ENCODE measurements at regions not wholly inside any gene's neighbourhood (a gene's known extent, or its start where the extent isn't known, plus 50 kb on each side); places are given as distances from the start of the nearest gene placed in this dataset.

GRCh38 chr6:9628819-9629218 is 786.1 kb downstream of the TFAP2A start:
- no peaks in the 10 kb centered on the region for H3K4me1 Mint-ChIP-seq

GRCh38 chr6:9627916-9628315 is 787.0 kb downstream of the TFAP2A start:
- Mint-ChIP-seq H3K4me3 (no peak overlapping the region), H3K4me1 (no peaks in the 10 kb centered on the region), H3K9me3 (peaks cover 12 to 19% of the 10 kb centered on the region in 2 donors), H3K27ac (no peak overlapping the region), H3K27me3 (no peaks in the 10 kb centered on the region), H3K36me3 (no peaks in the 10 kb centered on the region)
- ATAC-seq (replicated peaks) (no peak), DNase-seq (no peak)

More at GRCh38 chr6:9628819-9629218, 786.1 kb downstream of the TFAP2A start:
- no peaks in the 10 kb centered on the region for H3K36me3 Mint-ChIP-seq
- DNase-seq: no peak
- no peaks in the 10 kb centered on the region for H3K27me3 Mint-ChIP-seq
- no peak overlapping the region for H3K4me3 Mint-ChIP-seq
- H3K27ac Mint-ChIP-seq: no peak overlapping the region
- no peak for ATAC-seq (replicated peaks)
- H3K9me3 Mint-ChIP-seq: peaks cover 9 to 16% of the 10 kb centered on the region in 2 donors

- Mint-ChIP-seq H3K27me3 (no peaks in the 10 kb centered on the region), H3K36me3 (no peaks in the 10 kb centered on the region), H3K4me3 (no peak overlapping the region), H3K4me1 (no peaks in the 10 kb centered on the region), H3K27ac (no peak overlapping the region), H3K9me3 (peaks cover 5 to 8% of the 10 kb centered on the region in 2 donors)
- no peak for ATAC-seq (replicated peaks)
- DNase-seq: no peak
Observed at GRCh38 chr6:9623985-9624384, 790.9 kb downstream of the TFAP2A start.

GRCh38 chr6:9623228-9623832 is 791.5 kb downstream of the TFAP2A start:
- DNase-seq (no peak), ATAC-seq (replicated peaks) (no peak)
- H3K27me3 Mint-ChIP-seq: no peaks in the 10 kb centered on the region
- no peak overlapping the region for H3K27ac Mint-ChIP-seq
- H3K4me1 Mint-ChIP-seq: no peaks in the 10 kb centered on the region
- H3K9me3 Mint-ChIP-seq: peaks cover 4 to 5% of the 10 kb centered on the region in 2 donors
- H3K36me3 Mint-ChIP-seq: no peaks in the 10 kb centered on the region
- no peak overlapping the region for H3K4me3 Mint-ChIP-seq

- ATAC-seq (replicated peaks) (no peak), DNase-seq (no peak)
- Mint-ChIP-seq H3K4me1 (no peaks in the 10 kb centered on the region), H3K27me3 (no peaks in the 10 kb centered on the region), H3K27ac (no peak overlapping the region), H3K4me3 (no peak overlapping the region), H3K9me3 (peaks cover 4% of the 10 kb centered on the region in 2 donors), H3K36me3 (no peaks in the 10 kb centered on the region)
Observed at GRCh38 chr6:9621276-9621675, 793.6 kb downstream of the TFAP2A start.

- ATAC-seq (replicated peaks) (no peak), DNase-seq (no peak)
- no peaks in the 10 kb centered on the region for H3K36me3 Mint-ChIP-seq
- H3K27ac Mint-ChIP-seq: no peak overlapping the region
- peaks cover 4 to 6% of the 10 kb centered on the region in 2 donors for H3K9me3 Mint-ChIP-seq
- no peaks in the 10 kb centered on the region for H3K4me1 Mint-ChIP-seq
- H3K27me3 Mint-ChIP-seq: no peaks in the 10 kb centered on the region
- no peak overlapping the region for H3K4me3 Mint-ChIP-seq
Observed at GRCh38 chr6:9620687-9621086, 794.2 kb downstream of the TFAP2A start.

GRCh38 chr6:9620263-9620662 is 794.6 kb downstream of the TFAP2A start:
- Mint-ChIP-seq H3K9me3 (peaks cover 4 to 6% of the 10 kb centered on the region in 2 donors), H3K27me3 (no peaks in the 10 kb centered on the region), H3K36me3 (no peaks in the 10 kb centered on the region), H3K4me1 (no peaks in the 10 kb centered on the region), H3K4me3 (no peak overlapping the region), H3K27ac (no peak overlapping the region)
- ATAC-seq (replicated peaks): no peak
- DNase-seq: no peak

- no peaks in the 10 kb centered on the region for H3K27me3 Mint-ChIP-seq
- H3K4me3 Mint-ChIP-seq: no peak overlapping the region
- no peak for ATAC-seq (replicated peaks)
- H3K27ac Mint-ChIP-seq: no peak overlapping the region
- no peaks in the 10 kb centered on the region for H3K36me3 Mint-ChIP-seq
- peaks cover 0 to 1% of the 10 kb centered on the region in 2 donors for H3K9me3 Mint-ChIP-seq
- no peaks in the 10 kb centered on the region for H3K4me1 Mint-ChIP-seq
- DNase-seq: no peak
Observed at GRCh38 chr6:9614778-9615177, 800.1 kb downstream of the TFAP2A start.

- no peaks in the 10 kb centered on the region for H3K36me3 Mint-ChIP-seq
- no peak overlapping the region for H3K4me3 Mint-ChIP-seq
- no peak for ATAC-seq (replicated peaks)
- no peaks in the 10 kb centered on the region for H3K27me3 Mint-ChIP-seq
- peaks cover 0 to 1% of the 10 kb centered on the region in 2 donors for H3K9me3 Mint-ChIP-seq
- no peaks in the 10 kb centered on the region for H3K4me1 Mint-ChIP-seq
- no peak overlapping the region for H3K27ac Mint-ChIP-seq
- DNase-seq: no peak
Observed at GRCh38 chr6:9612489-9612888, 802.4 kb downstream of the TFAP2A start.

- no peak overlapping the region for H3K4me3 Mint-ChIP-seq
- DNase-seq (no peak), ATAC-seq (replicated peaks) (no peak)
- H3K4me1 Mint-ChIP-seq: no peaks in the 10 kb centered on the region
- no peaks in the 10 kb centered on the region for H3K27me3 Mint-ChIP-seq
- H3K9me3 Mint-ChIP-seq: peaks cover 0 to 1% of the 10 kb centered on the region in 2 donors
- H3K27ac Mint-ChIP-seq: no peak overlapping the region
- H3K36me3 Mint-ChIP-seq: no peaks in the 10 kb centered on the region
Observed at GRCh38 chr6:9610620-9611415, 804.1 kb downstream of the TFAP2A start.

- Mint-ChIP-seq H3K4me3 (no peak overlapping the region), H3K4me1 (no peaks in the 10 kb centered on the region), H3K9me3 (no peaks in the 10 kb centered on the region), H3K27me3 (no peaks in the 10 kb centered on the region), H3K27ac (no peak overlapping the region), H3K36me3 (no peaks in the 10 kb centered on the region)
- DNase-seq (no peak), ATAC-seq (replicated peaks) (no peak)
Observed at GRCh38 chr6:9606435-9607134, 808.3 kb downstream of the TFAP2A start.

GRCh38 chr6:9594746-9595145 is 820.1 kb downstream of the TFAP2A start:
- Mint-ChIP-seq H3K4me3 (no peak overlapping the region), H3K27ac (no peak overlapping the region), H3K27me3 (no peaks in the 10 kb centered on the region), H3K4me1 (no peaks in the 10 kb centered on the region), H3K9me3 (peaks cover 4 to 5% of the 10 kb centered on the region in 2 donors), H3K36me3 (no peaks in the 10 kb centered on the region)
- ATAC-seq (replicated peaks) (no peak), DNase-seq (no peak)

- no peak overlapping the region for H3K27ac Mint-ChIP-seq
- H3K4me1 Mint-ChIP-seq: no peaks in the 10 kb centered on the region
- no peaks in the 10 kb centered on the region for H3K36me3 Mint-ChIP-seq
- no peak for DNase-seq
- no peak overlapping the region for H3K4me3 Mint-ChIP-seq
- no peaks in the 10 kb centered on the region for H3K27me3 Mint-ChIP-seq
- ATAC-seq (replicated peaks): no peak
- peaks cover 4 to 5% of the 10 kb centered on the region in 2 donors for H3K9me3 Mint-ChIP-seq
Observed at GRCh38 chr6:9593554-9593953, 821.3 kb downstream of the TFAP2A start.

- H3K4me3 Mint-ChIP-seq: no peak overlapping the region
- no peak for DNase-seq
- no peaks in the 10 kb centered on the region for H3K36me3 Mint-ChIP-seq
- H3K27me3 Mint-ChIP-seq: no peaks in the 10 kb centered on the region
- H3K9me3 Mint-ChIP-seq: peaks cover 2% of the 10 kb centered on the region in 2 donors
- no peak overlapping the region for H3K27ac Mint-ChIP-seq
- ATAC-seq (replicated peaks): no peak
- H3K4me1 Mint-ChIP-seq: no peaks in the 10 kb centered on the region
Observed at GRCh38 chr6:9583753-9584352, 831.0 kb downstream of the TFAP2A start.

All from stimulated activated naive B cell treated with anti-CD40 and anti-IgM and Interleukin-4, amounts not matched to agents 10 μg/mL and 1 μg/mL and 100 μg/mL, for 72 hours (primary cell).